ENCODE measurements at regions not wholly inside any gene's neighbourhood (a gene's known extent, or its start where the extent isn't known, plus 50 kb on each side); places are given as distances from the start of the nearest gene placed in this dataset.

DNA sequence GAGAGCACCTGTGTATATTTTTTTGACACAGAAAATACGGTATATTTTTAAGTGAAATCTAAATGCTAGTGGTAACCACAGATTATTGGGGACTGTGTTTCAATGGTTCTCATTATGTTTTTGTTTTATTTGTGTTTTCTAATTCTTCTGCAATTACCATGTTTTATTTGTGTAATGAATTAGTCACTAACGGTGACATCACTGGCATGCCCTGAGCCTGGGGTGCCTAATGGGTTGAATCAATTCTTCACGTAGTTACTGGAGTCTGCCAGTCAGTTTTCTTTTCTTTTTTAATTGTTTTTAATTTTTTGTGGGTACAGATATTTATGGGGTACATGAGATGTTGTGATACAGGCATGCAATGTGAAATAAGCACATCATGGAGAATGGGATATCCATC is 168.8 kb downstream of the RELL1 start:
- no peak overlapping the region for H3K9ac ChIP-seq (ENCODE audit: low read length in 3 of 3)
- no peaks in the 10 kb centered on the region for H3K27me3 ChIP-seq (ENCODE audit: control insufficient read depth, insufficient read depth, low read length)
- no peaks in the 10 kb centered on the region for H3K36me3 ChIP-seq (ENCODE audit: control insufficient read depth in 2 of 3, insufficient read depth in 3 of 3, low read length in 3 of 3)
- H3K4me3 ChIP-seq (ENCODE audit: low read length in 3 of 3): no peak overlapping the region
- intact Hi-C loops (cut with DNase I): no loop called here
- H3K27ac ChIP-seq (ENCODE audit: low read depth in 2 of 2, low read length in 2 of 2): no peak overlapping the region
- H3K9me3 ChIP-seq (ENCODE audit: control insufficient read depth in 2 of 3, insufficient read depth in 1 of 3, low read length in 3 of 3): peaks cover 0 to 5% (median 0%) of the 10 kb centered on the region in 3 donors
- FAIRE-seq: no peak
- TF ChIP-seq, protein P1, sequence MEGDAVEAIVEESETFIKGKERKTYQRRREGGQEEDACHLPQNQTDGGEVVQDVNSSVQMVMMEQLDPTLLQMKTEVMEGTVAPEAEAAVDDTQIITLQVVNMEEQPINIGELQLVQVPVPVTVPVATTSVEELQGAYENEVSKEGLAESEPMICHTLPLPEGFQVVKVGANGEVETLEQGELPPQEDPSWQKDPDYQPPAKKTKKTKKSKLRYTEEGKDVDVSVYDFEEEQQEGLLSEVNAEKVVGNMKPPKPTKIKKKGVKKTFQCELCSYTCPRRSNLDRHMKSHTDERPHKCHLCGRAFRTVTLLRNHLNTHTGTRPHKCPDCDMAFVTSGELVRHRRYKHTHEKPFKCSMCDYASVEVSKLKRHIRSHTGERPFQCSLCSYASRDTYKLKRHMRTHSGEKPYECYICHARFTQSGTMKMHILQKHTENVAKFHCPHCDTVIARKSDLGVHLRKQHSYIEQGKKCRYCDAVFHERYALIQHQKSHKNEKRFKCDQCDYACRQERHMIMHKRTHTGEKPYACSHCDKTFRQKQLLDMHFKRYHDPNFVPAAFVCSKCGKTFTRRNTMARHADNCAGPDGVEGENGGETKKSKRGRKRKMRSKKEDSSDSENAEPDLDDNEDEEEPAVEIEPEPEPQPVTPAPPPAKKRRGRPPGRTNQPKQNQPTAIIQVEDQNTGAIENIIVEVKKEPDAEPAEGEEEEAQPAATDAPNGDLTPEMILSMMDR (IDR thresholded peaks at IDR 0.05; ENCODE audit: borderline replicate concordance, extremely low read depth, insufficient read depth): no peak
- no peak for DNase-seq
- no peaks in the 10 kb centered on the region for H3K4me1 ChIP-seq (ENCODE audit: control insufficient read depth in 2 of 3, insufficient read depth in 2 of 3, low read depth in 1 of 3, low read length in 3 of 3)

DNA sequence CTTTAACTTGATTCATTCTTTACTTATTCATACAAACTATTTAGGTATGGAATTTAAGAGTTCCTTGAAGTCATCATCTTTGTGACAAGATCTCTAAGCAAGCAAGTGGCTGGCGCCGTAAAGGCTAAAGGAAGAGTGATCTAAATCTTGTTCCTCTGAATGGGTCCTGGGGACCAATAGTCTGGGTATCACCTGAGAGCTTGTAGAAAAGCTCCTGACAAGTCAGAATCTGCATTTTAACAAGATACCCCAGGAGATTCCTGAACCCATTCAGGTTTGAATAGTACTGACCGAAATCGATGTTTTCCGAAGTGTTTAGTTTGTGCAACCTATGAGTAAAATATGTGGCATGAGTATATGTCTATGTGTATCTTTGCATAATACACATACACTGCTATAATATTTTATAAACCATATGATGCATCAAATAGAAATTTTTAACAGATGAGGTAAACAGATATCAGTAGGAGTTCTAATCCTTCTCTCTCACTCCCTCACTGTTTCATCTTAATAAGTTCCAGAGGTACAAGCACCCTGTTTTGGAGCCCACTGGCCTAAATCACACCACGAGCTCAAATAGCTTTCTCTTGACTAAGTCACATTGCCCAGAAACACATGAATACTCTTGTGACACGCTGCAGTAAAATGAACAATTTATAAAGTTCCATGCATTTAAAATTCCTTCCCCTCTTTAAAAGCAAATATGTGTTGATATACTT is 170.0 kb downstream of the RELL1 start:
- H3K27ac ChIP-seq (ENCODE audit: low read depth in 2 of 2, low read length in 2 of 2): no peak overlapping the region
- no peaks in the 10 kb centered on the region for H3K36me3 ChIP-seq (ENCODE audit: control insufficient read depth in 2 of 3, insufficient read depth in 3 of 3, low read length in 3 of 3)
- DNase-seq: no peak
- intact Hi-C loops (cut with DNase I): no loop called here
- FAIRE-seq: no peak
- H3K27me3 ChIP-seq (ENCODE audit: control insufficient read depth, insufficient read depth, low read length): no peaks in the 10 kb centered on the region
- peaks cover 0 to 5% (median 0%) of the 10 kb centered on the region in 3 donors for H3K9me3 ChIP-seq (ENCODE audit: control insufficient read depth in 2 of 3, insufficient read depth in 1 of 3, low read length in 3 of 3)
- no peak overlapping the region for H3K9ac ChIP-seq (ENCODE audit: low read length in 3 of 3)
- no peaks in the 10 kb centered on the region for H3K4me1 ChIP-seq (ENCODE audit: control insufficient read depth in 2 of 3, insufficient read depth in 2 of 3, low read depth in 1 of 3, low read length in 3 of 3)
- TF ChIP-seq, protein P1 (IDR thresholded peaks at IDR 0.05; ENCODE audit: borderline replicate concordance, extremely low read depth, insufficient read depth): no peak
- no peak overlapping the region for H3K4me3 ChIP-seq (ENCODE audit: low read length in 3 of 3)

DNA sequence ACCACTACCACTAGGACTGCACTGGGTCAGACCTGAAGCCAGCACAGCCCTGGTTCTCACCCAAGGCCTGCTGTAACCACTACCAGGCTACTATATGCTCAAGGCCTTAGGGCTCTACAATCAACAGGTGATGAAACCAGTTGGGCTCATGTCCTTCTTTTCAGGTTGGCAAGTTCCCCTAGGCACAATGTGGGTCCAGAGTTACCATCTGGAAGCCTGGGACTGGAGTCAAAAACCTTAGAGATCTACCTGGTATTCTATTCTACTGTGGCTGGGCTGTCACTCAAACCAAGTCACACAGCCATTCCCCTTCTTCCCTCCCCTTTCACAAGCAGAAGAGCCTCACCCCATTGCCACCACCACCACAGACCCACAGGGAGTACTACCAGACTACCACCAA is 175.6 kb downstream of the RELL1 start:
- Histone ChIP-seq H3K27ac (ENCODE audit: low read depth in 2 of 2, low read length in 2 of 2) (no peak overlapping the region), H3K36me3 (ENCODE audit: control insufficient read depth in 2 of 3, insufficient read depth in 3 of 3, low read length in 3 of 3) (no peaks in the 10 kb centered on the region), H3K9ac (ENCODE audit: low read length in 3 of 3) (no peak overlapping the region), H3K27me3 (ENCODE audit: control insufficient read depth, insufficient read depth, low read length) (no peaks in the 10 kb centered on the region), H3K4me1 (ENCODE audit: control insufficient read depth in 2 of 3, insufficient read depth in 2 of 3, low read depth in 1 of 3, low read length in 3 of 3) (peaks cover 0 to 2% (median 0%) of the 10 kb centered on the region in 3 donors), H3K4me3 (ENCODE audit: low read length in 3 of 3) (no peak overlapping the region), H3K9me3 (ENCODE audit: control insufficient read depth in 2 of 3, insufficient read depth in 1 of 3, low read length in 3 of 3) (no peaks in the 10 kb centered on the region)
- TF ChIP-seq, protein P1 (IDR thresholded peaks at IDR 0.05; ENCODE audit: borderline replicate concordance, extremely low read depth, insufficient read depth): no peak
- intact Hi-C loops (cut with DNase I): no loop called here
- DNase-seq (no peak), FAIRE-seq (no peak)

Measured in kidney (tissue), 13 donors.